B cell (primary cell): ENCODE measurements at regions not wholly inside any gene's neighbourhood (a gene's known extent, or its start where the extent isn't known, plus 50 kb on each side); places are given as distances from the start of the nearest gene placed in this dataset.

Experiments
- ATAC-seq: fragments of 200-7000 bp; cut with Tn5 transposase; one replicate; pipeline ENCODE4 v1.10.0; 2021; ENCODE audit warnings: low read depth, mild to moderate bottlenecking, moderate number of reproducible peaks, moderate library complexity
- CTCF ChIA-PET: fragments of 350-600 bp; sonication (Branson Sonifier 250); formaldehyde crosslinking; loops from one replicate; lab custom pipeline; 2021; ENCODE audit warnings: antibody characterized with exemption, inconsistent platforms; lab: Charles Lee
- POLR2A ChIA-PET: fragments of 350-600 bp; sonication (Branson Sonifier 250); formaldehyde crosslinking; loops from one replicate; lab custom pipeline; 2021; ENCODE audit warnings: antibody characterized with exemption; lab: Charles Lee
- DNase-seq: peaks from one replicate; pipeline ENCODE4 v3.0.0; 2013
- H2AFZ ChIP-seq: 2 replicates; pipeline ENCODE4 v1.6.1; 2012; ENCODE audit warnings: mild to moderate bottlenecking, low read depth, low read length; ENCODE audit not compliant: insufficient read depth, poor library complexity, severe bottlenecking
- H3K27ac ChIP-seq, 2 donors: 1 replicate in 1 of 2; 2 replicates in 1 of 2; pipeline ENCODE4 v1.5.1; 2012 to 2013; ENCODE audit warnings: low read length in 2 of 2, mild to moderate bottlenecking in 2 of 2, moderate library complexity in 1 of 2
- H3K27me3 ChIP-seq, 4 experiments: fragments of 200-600 bp in 1 of 4; sonication (generic) in 1 of 4; replicated peaks in 1 of 4; 1 replicate in 2 of 4; 2 replicates in 2 of 4; pipeline versions ENCODE4 v1.6.1 to v1.7.0; 2013 to 2016; ENCODE audit warnings: low read length in 3 of 4, mild to moderate bottlenecking in 2 of 4, mixed read lengths in 1 of 4, moderate library complexity in 1 of 4; ENCODE audit not compliant: insufficient read depth in 4 of 4, control insufficient read depth in 3 of 4; ENCODE audit errors: control extremely low read depth in 1 of 4
- H3K36me3 ChIP-seq, 2 experiments: replicated peaks in 1 of 2; 1 replicate in 1 of 2; 2 replicates in 1 of 2; pipeline versions ENCODE4 v1.6.1 to v1.7.1; 2013; ENCODE audit warnings: low read length in 1 of 2; ENCODE audit not compliant: insufficient read depth in 2 of 2, control insufficient read depth in 1 of 2; ENCODE audit errors: control extremely low read depth in 1 of 2, extremely low read depth in 1 of 2
- H3K4me1 ChIP-seq, 2 donors: fragments of 200-600 bp in 1 of 2; sonication (generic) in 1 of 2; 1 replicate in 1 of 2; 2 replicates in 1 of 2; pipeline versions ENCODE4 v1.5.1 to v1.6.1; 2013 to 2017; ENCODE audit warnings: low read length in 2 of 2; ENCODE audit not compliant: control insufficient read depth in 2 of 2, insufficient read depth in 2 of 2
- H3K4me2 ChIP-seq: replicated peaks from 2 replicates; pipeline ENCODE3; 2012; ENCODE audit warnings: mild to moderate bottlenecking, low read depth, low read length; ENCODE audit not compliant: poor library complexity, severe bottlenecking
- H3K4me3 ChIP-seq, 5 experiments: fragments of 200-600 bp in 1 of 5; sonication (generic) in 1 of 5; 1 replicate in 3 of 5; 2 replicates in 2 of 5; pipeline versions ENCODE4 v1.5.1 to v1.7.0; 2011 to 2016; ENCODE audit warnings: low read length in 4 of 5, mild to moderate bottlenecking in 4 of 5, low read depth in 2 of 5, control low read depth in 1 of 5, moderate library complexity in 1 of 5; ENCODE audit not compliant: insufficient read depth in 1 of 5; ENCODE audit errors: control extremely low read depth in 1 of 5, extremely low read depth in 1 of 5
- H3K79me2 ChIP-seq: fragments of 200-600 bp; sonication (generic); one replicate; pipeline ENCODE4 v1.6.0; 2016; ENCODE audit warnings: low read length; ENCODE audit not compliant: control insufficient read depth, insufficient read depth
- H3K9ac ChIP-seq: fragments of 200-600 bp; sonication (generic); 2 replicates; pipeline ENCODE4 v1.6.1; 2017; ENCODE audit warnings: mild to moderate bottlenecking, low read length, moderate library complexity
- H3K9me3 ChIP-seq, 3 donors: one replicate each; pipeline versions ENCODE4 v1.6.1 to v1.7.1; 2013; ENCODE audit warnings: low read length in 2 of 3; ENCODE audit not compliant: control insufficient read depth in 2 of 3, insufficient read depth in 1 of 3; ENCODE audit errors: control extremely low read depth in 1 of 3
- H4K20me1 ChIP-seq: 2 replicates; pipeline ENCODE4 v1.6.0; 2012; ENCODE audit warnings: mild to moderate bottlenecking, low read length; ENCODE audit not compliant: insufficient read depth, control insufficient read depth, poor library complexity, severe bottlenecking
- H3K27ac Mint-ChIP-seq: one replicate; pipeline ENCODE4 v1.8.0; 2021; ENCODE audit warnings: mixed read lengths
- H3K27me3 Mint-ChIP-seq: one replicate; pipeline ENCODE4 v1.8.0; 2021; ENCODE audit warnings: mixed read lengths
- H3K4me1 Mint-ChIP-seq: one replicate; pipeline ENCODE4 v1.8.0; 2021; ENCODE audit warnings: mixed read lengths
- H3K4me3 Mint-ChIP-seq: one replicate; pipeline ENCODE4 v1.8.0; 2021; ENCODE audit warnings: mixed read lengths
- H3K9me3 Mint-ChIP-seq: one replicate; pipeline ENCODE4 v1.8.0; 2022; ENCODE audit warnings: mixed read lengths; ENCODE audit not compliant: insufficient read depth
- CTCF ChIP-seq: fragments of 200-600 bp; IDR thresholded peaks from one replicate; pipeline ENCODE4 v1.8.0; 2022; ENCODE audit warnings: antibody characterized with exemption, mild to moderate bottlenecking
- EZH2 ChIP-seq: IDR thresholded peaks from 2 replicates; pipeline ENCODE4 v1.6.1; 2012; ENCODE audit warnings: borderline replicate concordance, low read depth, mild to moderate bottlenecking, moderate library complexity, low read length; ENCODE audit not compliant: insufficient read depth, poor library complexity, severe bottlenecking
- WGBS: methylation state at CpG from one replicate; pipeline ENCODE4 v1.1.5; 2013; ENCODE audit warnings: missing lambda C conversion rate; ENCODE audit not compliant: insufficient coverage; 5-methylcytosine and 5-hydroxymethylcytosine counted together
- intact Hi-C: fragments of 100-400 bp; cut with micrococcal nuclease; formaldehyde crosslinking; loops from one replicate; pipeline ENCODE4 v1.10.0; 2022

DNA sequence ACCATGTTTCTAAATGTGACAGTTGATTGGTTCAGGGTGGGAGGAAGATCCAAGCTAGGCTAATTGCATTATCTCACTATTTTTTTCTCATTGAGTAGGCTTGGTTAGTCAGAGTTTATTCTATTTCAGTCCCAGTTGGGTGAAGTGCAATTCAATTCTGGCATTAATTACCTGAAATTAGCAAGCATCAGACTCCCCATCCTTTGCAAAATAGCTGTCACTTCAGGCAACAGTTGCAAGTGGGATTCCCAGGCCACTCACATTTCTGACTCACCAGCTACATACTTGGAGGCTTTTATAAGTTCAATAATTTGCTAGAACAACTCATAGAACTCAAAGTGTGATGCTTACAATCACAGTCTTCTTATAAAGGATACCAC is 155.8 kb upstream of the HAND2 start:
- Histone ChIP-seq H3K4me1 (no peaks in the 10 kb centered on the region), H3K4me3 (no peak overlapping the region), H3K4me2 (no peak overlapping the region), H3K79me2 (no peaks in the 10 kb centered on the region), H3K9me3 (no peaks in the 10 kb centered on the region), H4K20me1 (no peaks in the 10 kb centered on the region), H3K27me3 (no peaks in the 10 kb centered on the region), H3K27ac (no peak overlapping the region), H3K36me3 (no peaks in the 10 kb centered on the region), H3K9ac (no peak overlapping the region), H2AFZ (no peak overlapping the region)
- no peak overlapping the region for H3K4me3 Mint-ChIP-seq
- TF ChIP-seq CTCF, result no peak
- no peak for TF ChIP-seq EZH2
- no peaks in the 10 kb centered on the region for H3K4me1 Mint-ChIP-seq
- ChIA-PET CTCF (no interaction called here), POLR2A (no interaction called here)
- DNase-seq (no peak), ATAC-seq (no peak)
- no peaks in the 10 kb centered on the region for H3K27me3 Mint-ChIP-seq
- no peaks in the 10 kb centered on the region for H3K9me3 Mint-ChIP-seq
- intact Hi-C loops, result no loop called here
- no peak overlapping the region for H3K27ac Mint-ChIP-seq

DNA sequence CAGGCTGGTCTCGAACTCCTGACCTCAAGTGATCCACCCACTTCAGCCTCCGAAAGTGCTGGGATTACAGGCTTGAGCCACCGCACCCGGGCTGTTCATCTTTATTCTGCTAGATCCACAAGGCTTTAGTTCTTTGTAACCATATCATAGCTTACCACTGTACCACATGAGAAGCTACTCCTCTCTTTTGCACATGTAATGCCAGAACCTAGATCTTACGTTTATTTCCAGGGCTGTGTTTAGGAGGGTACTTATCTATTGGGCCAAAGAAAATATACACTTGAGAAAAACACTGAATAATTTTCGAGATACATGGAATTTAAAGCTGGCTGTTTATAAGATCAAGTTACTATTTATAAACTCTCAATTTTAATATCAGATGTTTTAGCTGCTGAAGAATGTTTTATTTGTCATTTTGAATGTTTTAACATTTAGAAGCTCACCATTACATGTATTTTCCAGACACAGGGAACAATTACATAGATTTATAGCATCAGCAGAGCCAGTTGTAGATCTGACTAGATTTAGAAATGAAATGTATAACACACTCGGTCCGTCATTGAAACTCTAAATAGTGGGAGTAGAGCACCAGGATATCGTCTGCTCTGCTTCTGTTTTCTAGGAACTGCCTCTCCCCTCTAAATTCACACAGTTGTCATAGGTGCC is 155.3 kb upstream of the HAND2 start:
- intact Hi-C loops, result no loop called here
- ATAC-seq, result no peak
- Histone ChIP-seq H3K4me3 (no peak overlapping the region), H3K4me1 (no peaks in the 10 kb centered on the region), H2AFZ (no peak overlapping the region), H3K9ac (no peak overlapping the region), H4K20me1 (no peaks in the 10 kb centered on the region), H3K79me2 (no peaks in the 10 kb centered on the region), H3K36me3 (no peaks in the 10 kb centered on the region), H3K27ac (no peak overlapping the region), H3K4me2 (no peak overlapping the region), H3K27me3 (no peaks in the 10 kb centered on the region), H3K9me3 (no peaks in the 10 kb centered on the region)
- Mint-ChIP-seq H3K27me3 (no peaks in the 10 kb centered on the region), H3K4me1 (no peaks in the 10 kb centered on the region), H3K27ac (no peak overlapping the region), H3K9me3 (no peaks in the 10 kb centered on the region), H3K4me3 (no peak overlapping the region)
- CTCF ChIA-PET, result no interaction called here
- POLR2A ChIA-PET, result no interaction called here
- 96% methylated on average over 4 of the region's 9 CpGs for WGBS
- no peak for DNase-seq
- TF ChIP-seq CTCF, result no peak
- no peak for TF ChIP-seq EZH2
